ENCODE measurements at regions not wholly inside any gene's neighbourhood (a gene's known extent, or its start where the extent isn't known, plus 50 kb on each side); places are given as distances from the start of the nearest gene placed in this dataset.

- no peak for TF ChIP-seq ADNP (CRISPR knock-in tag; IDR thresholded peaks at IDR 0.05)
- no peak for TF ChIP-seq RARG (CRISPR knock-in tag; IDR thresholded peaks at IDR 0.05; ENCODE audit: low read depth)
- TF ChIP-seq ZNF605 (CRISPR knock-in tag; IDR thresholded peaks at IDR 0.05): no peak
- no peak for TF ChIP-seq ZNF547 (CRISPR knock-in tag; IDR thresholded peaks at IDR 0.05)
- TF ChIP-seq, protein P1, sequence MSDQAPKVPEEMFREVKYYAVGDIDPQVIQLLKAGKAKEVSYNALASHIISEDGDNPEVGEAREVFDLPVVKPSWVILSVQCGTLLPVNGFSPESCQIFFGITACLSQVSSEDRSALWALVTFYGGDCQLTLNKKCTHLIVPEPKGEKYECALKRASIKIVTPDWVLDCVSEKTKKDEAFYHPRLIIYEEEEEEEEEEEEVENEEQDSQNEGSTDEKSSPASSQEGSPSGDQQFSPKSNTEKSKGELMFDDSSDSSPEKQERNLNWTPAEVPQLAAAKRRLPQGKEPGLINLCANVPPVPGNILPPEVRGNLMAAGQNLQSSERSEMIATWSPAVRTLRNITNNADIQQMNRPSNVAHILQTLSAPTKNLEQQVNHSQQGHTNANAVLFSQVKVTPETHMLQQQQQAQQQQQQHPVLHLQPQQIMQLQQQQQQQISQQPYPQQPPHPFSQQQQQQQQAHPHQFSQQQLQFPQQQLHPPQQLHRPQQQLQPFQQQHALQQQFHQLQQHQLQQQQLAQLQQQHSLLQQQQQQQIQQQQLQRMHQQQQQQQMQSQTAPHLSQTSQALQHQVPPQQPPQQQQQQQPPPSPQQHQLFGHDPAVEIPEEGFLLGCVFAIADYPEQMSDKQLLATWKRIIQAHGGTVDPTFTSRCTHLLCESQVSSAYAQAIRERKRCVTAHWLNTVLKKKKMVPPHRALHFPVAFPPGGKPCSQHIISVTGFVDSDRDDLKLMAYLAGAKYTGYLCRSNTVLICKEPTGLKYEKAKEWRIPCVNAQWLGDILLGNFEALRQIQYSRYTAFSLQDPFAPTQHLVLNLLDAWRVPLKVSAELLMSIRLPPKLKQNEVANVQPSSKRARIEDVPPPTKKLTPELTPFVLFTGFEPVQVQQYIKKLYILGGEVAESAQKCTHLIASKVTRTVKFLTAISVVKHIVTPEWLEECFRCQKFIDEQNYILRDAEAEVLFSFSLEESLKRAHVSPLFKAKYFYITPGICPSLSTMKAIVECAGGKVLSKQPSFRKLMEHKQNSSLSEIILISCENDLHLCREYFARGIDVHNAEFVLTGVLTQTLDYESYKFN (CRISPR knock-in tag; conservative IDR thresholded peaks at IDR 0.05): peak; percentile 42; the same call in 1 of the 2 replicates
- no peak for TF ChIP-seq MTA3 (CRISPR knock-in tag; IDR thresholded peaks at IDR 0.05)
- TF ChIP-seq TEF (CRISPR knock-in tag; IDR thresholded peaks at IDR 0.05): no peak
- TF ChIP-seq, protein P2, sequence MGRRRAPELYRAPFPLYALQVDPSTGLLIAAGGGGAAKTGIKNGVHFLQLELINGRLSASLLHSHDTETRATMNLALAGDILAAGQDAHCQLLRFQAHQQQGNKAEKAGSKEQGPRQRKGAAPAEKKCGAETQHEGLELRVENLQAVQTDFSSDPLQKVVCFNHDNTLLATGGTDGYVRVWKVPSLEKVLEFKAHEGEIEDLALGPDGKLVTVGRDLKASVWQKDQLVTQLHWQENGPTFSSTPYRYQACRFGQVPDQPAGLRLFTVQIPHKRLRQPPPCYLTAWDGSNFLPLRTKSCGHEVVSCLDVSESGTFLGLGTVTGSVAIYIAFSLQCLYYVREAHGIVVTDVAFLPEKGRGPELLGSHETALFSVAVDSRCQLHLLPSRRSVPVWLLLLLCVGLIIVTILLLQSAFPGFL (CRISPR knock-in tag; IDR thresholded peaks at IDR 0.05): no peak
- peak; percentile 57; the same call in 1 of the 2 replicates for TF ChIP-seq ZSCAN21 (CRISPR knock-in tag; IDR thresholded peaks at IDR 0.05; ENCODE audit: borderline replicate concordance)
- TF ChIP-seq ZNF136 (CRISPR knock-in tag; IDR thresholded peaks at IDR 0.05; ENCODE audit: low read depth): no peak
- no peak for TF ChIP-seq E2F5 (CRISPR knock-in tag; conservative IDR thresholded peaks at IDR 0.05)
- TF ChIP-seq, protein P3, sequence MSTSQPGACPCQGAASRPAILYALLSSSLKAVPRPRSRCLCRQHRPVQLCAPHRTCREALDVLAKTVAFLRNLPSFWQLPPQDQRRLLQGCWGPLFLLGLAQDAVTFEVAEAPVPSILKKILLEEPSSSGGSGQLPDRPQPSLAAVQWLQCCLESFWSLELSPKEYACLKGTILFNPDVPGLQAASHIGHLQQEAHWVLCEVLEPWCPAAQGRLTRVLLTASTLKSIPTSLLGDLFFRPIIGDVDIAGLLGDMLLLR (CRISPR knock-in tag; IDR thresholded peaks at IDR 0.05): no peak
- TF ChIP-seq HNF4G (IDR thresholded peaks at IDR 0.05; ENCODE audit: borderline replicate concordance, low read depth, low read length): no peak
- TF ChIP-seq HNF4G (CRISPR knock-in tag; IDR thresholded peaks at IDR 0.05; ENCODE audit: borderline replicate concordance, low read depth): no peak
- TF ChIP-seq NKX3-1 (CRISPR knock-in tag; IDR thresholded peaks at IDR 0.05): no peak
- TF ChIP-seq CREB1 (IDR thresholded peaks at IDR 0.05): peak; percentile 83
- TF ChIP-seq CREB1 (CRISPR knock-in tag; IDR thresholded peaks at IDR 0.05): no peak
- TF ChIP-seq, protein P4, sequence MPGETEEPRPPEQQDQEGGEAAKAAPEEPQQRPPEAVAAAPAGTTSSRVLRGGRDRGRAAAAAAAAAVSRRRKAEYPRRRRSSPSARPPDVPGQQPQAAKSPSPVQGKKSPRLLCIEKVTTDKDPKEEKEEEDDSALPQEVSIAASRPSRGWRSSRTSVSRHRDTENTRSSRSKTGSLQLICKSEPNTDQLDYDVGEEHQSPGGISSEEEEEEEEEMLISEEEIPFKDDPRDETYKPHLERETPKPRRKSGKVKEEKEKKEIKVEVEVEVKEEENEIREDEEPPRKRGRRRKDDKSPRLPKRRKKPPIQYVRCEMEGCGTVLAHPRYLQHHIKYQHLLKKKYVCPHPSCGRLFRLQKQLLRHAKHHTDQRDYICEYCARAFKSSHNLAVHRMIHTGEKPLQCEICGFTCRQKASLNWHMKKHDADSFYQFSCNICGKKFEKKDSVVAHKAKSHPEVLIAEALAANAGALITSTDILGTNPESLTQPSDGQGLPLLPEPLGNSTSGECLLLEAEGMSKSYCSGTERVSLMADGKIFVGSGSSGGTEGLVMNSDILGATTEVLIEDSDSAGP (CRISPR knock-in tag; IDR thresholded peaks at IDR 0.05; ENCODE audit: borderline replicate concordance): peak; percentile 61; the same call in 1 of the 2 replicates
- no peak for TF ChIP-seq RAD21 (CRISPR knock-in tag; IDR thresholded peaks at IDR 0.05)
- TF ChIP-seq, protein P5, sequence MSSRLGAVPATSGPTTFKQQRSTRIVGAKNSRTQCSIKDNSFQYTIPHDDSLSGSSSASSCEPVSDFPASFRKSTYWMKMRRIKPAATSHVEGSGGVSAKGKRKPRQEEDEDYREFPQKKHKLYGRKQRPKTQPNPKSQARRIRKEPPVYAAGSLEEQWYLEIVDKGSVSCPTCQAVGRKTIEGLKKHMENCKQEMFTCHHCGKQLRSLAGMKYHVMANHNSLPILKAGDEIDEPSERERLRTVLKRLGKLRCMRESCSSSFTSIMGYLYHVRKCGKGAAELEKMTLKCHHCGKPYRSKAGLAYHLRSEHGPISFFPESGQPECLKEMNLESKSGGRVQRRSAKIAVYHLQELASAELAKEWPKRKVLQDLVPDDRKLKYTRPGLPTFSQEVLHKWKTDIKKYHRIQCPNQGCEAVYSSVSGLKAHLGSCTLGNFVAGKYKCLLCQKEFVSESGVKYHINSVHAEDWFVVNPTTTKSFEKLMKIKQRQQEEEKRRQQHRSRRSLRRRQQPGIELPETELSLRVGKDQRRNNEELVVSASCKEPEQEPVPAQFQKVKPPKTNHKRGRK (CRISPR knock-in tag; IDR thresholded peaks at IDR 0.05): no peak
Measured at GRCh38 chr6:44058617-44059358, 68.5 kb downstream of the MRPL14 start (continued).
